GM12873 (cell line): ENCODE measurements at regions not wholly inside any gene's neighbourhood (a gene's known extent, or its start where the extent isn't known, plus 50 kb on each side); places are given as distances from the start of the nearest gene placed in this dataset.

ENCODE experiments used
- CTCF ChIP-seq: IDR thresholded peaks from 2 replicates; pipeline ENCODE4 v1.5.1; 2012; ENCODE audit warnings: low read depth, mild to moderate bottlenecking, moderate library complexity, low read length, control low read depth; ENCODE audit not compliant: insufficient read depth; ENCODE audit errors: missing control alignments

- TF ChIP-seq CTCF = no peak
Measured at GRCh38 chr6:6907286-6907685, 200.5 kb upstream of the RREB1 start.

GRCh38 chr6:6908121-6908520, 199.6 kb upstream of the RREB1 start:
- TF ChIP-seq CTCF = no peak

GRCh38 chr6:6909111-6909510, 198.7 kb upstream of the RREB1 start:
- no peak for TF ChIP-seq CTCF

GRCh38 chr6:6910734-6911295, 196.9 kb upstream of the RREB1 start:
- TF ChIP-seq CTCF = no peak

GRCh38 chr6:6911391-6911790, 196.4 kb upstream of the RREB1 start:
- TF ChIP-seq CTCF = no peak

- TF ChIP-seq CTCF = no peak
Measured at GRCh38 chr6:6912817-6913744, 194.7 kb upstream of the RREB1 start.

- TF ChIP-seq CTCF = no peak
Measured at GRCh38 chr6:6915219-6915618, 192.5 kb upstream of the RREB1 start.
